Neural cell (in vitro differentiated cells): ENCODE measurements at regions not wholly inside any gene's neighbourhood (a gene's known extent, or its start where the extent isn't known, plus 50 kb on each side); places are given as distances from the start of the nearest gene placed in this dataset.

Experiments
- H2AFZ ChIP-seq: fragments of 200-600, 300-800 bp; sonication (generic), shearing (Covaris generic); 2 replicates; pipeline ENCODE4 v1.6.0; 2014; ENCODE audit warnings: low read depth, mild to moderate bottlenecking, antibody characterized with exemption, low read length, moderate library complexity
- H3F3A ChIP-seq: fragments of 200-600 bp; shearing (Covaris generic); 2 replicates; pipeline ENCODE4 v1.6.1; 2016; ENCODE audit warnings: mild to moderate bottlenecking, moderate library complexity, mixed read lengths, antibody characterized with exemption, low read length; ENCODE audit not compliant: insufficient read depth, poor library complexity, severe bottlenecking
- H3K27ac ChIP-seq: fragments of 200-600, 300-800 bp; sonication (generic), shearing (Covaris generic); 2 replicates; pipeline ENCODE4 v1.5.1; 2014; ENCODE audit warnings: mild to moderate bottlenecking, low read length, moderate library complexity
- H3K27me3 ChIP-seq: fragments of 300-800, 200-600 bp; sonication (generic), shearing (Covaris generic); 2 replicates; pipeline ENCODE4 v1.6.0; 2014; ENCODE audit warnings: mild to moderate bottlenecking, low read depth, low read length, moderate library complexity; ENCODE audit not compliant: insufficient read depth
- H3K36me3 ChIP-seq: fragments of 300-800, 200-600 bp; sonication (generic), shearing (Covaris generic); 2 replicates; pipeline ENCODE4 v1.5.1; 2014; ENCODE audit warnings: mild to moderate bottlenecking, antibody characterized with exemption, low read length, moderate library complexity; ENCODE audit not compliant: insufficient read depth
- H3K4me2 ChIP-seq: fragments of 300-800, 200-600 bp; sonication (generic), shearing (Covaris generic); 2 replicates; pipeline ENCODE4 v1.6.0; 2014; ENCODE audit warnings: mild to moderate bottlenecking, low read length
- H3K4me3 ChIP-seq: fragments of 300-800, 200-600 bp; sonication (generic), shearing (Covaris generic); 2 replicates; pipeline ENCODE4 v1.5.1; 2014; ENCODE audit warnings: mild to moderate bottlenecking, low read length, moderate library complexity
- H3K79me2 ChIP-seq: fragments of 200-600 bp; shearing (Covaris generic); replicated peaks from 2 replicates; pipeline ENCODE4 v1.6.0; 2014; ENCODE audit warnings: mild to moderate bottlenecking, low read length, moderate library complexity; ENCODE audit not compliant: insufficient read depth
- H3K9ac ChIP-seq: fragments of 300-800, 200-600 bp; sonication (generic), shearing (Covaris generic); 2 replicates; pipeline ENCODE4 v1.6.1; 2016; ENCODE audit warnings: mild to moderate bottlenecking, low read length, mixed read lengths
- H3K9me2 ChIP-seq: fragments of 200-600 bp; shearing (Covaris generic); 2 replicates; pipeline ENCODE4 v1.6.1; 2016; ENCODE audit warnings: mild to moderate bottlenecking, low read length, mixed read lengths; ENCODE audit not compliant: insufficient read depth
- H3K9me3 ChIP-seq: fragments of 200-600, 300-800 bp; sonication (generic), shearing (Covaris generic); 2 replicates; pipeline ENCODE4 v1.6.1; 2016; ENCODE audit warnings: mild to moderate bottlenecking, mixed run types, low read length, moderate library complexity, mixed read lengths
- H4K20me1 ChIP-seq: fragments of 200-600 bp; shearing (Covaris generic); 2 replicates; pipeline ENCODE4 v1.6.1; 2016; ENCODE audit warnings: mild to moderate bottlenecking, mixed run types; ENCODE audit not compliant: insufficient read depth
- EP300 ChIP-seq: fragments of 450-650 bp; conservative IDR thresholded peaks from 2 replicates; pipeline ENCODE4 v1.6.1; 2014; ENCODE audit warnings: antibody characterized with exemption, mild to moderate bottlenecking, moderate library complexity; ENCODE audit not compliant: poor library complexity, severe bottlenecking
- EZH2 ChIP-seq: fragments of 200-600, 300-800 bp; shearing (Covaris generic), sonication (generic); IDR thresholded peaks from 2 replicates; pipeline ENCODE4 v1.6.1; 2014; ENCODE audit warnings: antibody characterized with exemption, low read length, borderline replicate concordance, mild to moderate bottlenecking; ENCODE audit not compliant: insufficient read depth, poor library complexity, severe bottlenecking
- MXI1 ChIP-seq: fragments of 450-650 bp; conservative IDR thresholded peaks from 2 replicates; pipeline ENCODE4 v1.6.1; 2014; ENCODE audit warnings: antibody characterized with exemption, mild to moderate bottlenecking; ENCODE audit not compliant: poor library complexity, severe bottlenecking
- POLR2AphosphoS5 ChIP-seq: IDR thresholded peaks from 2 replicates; pipeline ENCODE4 v1.6.1; 2012
- RAD21 ChIP-seq: fragments of 450-650 bp; conservative IDR thresholded peaks from 2 replicates; pipeline ENCODE4 v1.6.1; 2014; ENCODE audit warnings: antibody characterized with exemption, mild to moderate bottlenecking, moderate library complexity
- SMC3 ChIP-seq: fragments of 450-650 bp; conservative IDR thresholded peaks from 2 replicates; pipeline ENCODE4 v1.6.1; 2014; ENCODE audit warnings: antibody characterized with exemption, mild to moderate bottlenecking, moderate library complexity; ENCODE audit not compliant: poor library complexity
- TAF1 ChIP-seq: IDR thresholded peaks from 2 replicates; pipeline ENCODE4 v1.6.1; 2012; ENCODE audit warnings: low read depth
- TF ChIP-seq, protein P1 (sequence below): fragments of 450-650 bp; IDR thresholded peaks from 2 replicates; pipeline ENCODE4 v1.5.1; 2014; ENCODE audit warnings: antibody characterized with exemption, mild to moderate bottlenecking, moderate library complexity; ENCODE audit not compliant: poor library complexity, severe bottlenecking
- TF ChIP-seq, protein P2 (sequence below): IDR thresholded peaks from 2 replicates; pipeline ENCODE4 v1.6.1; 2012; ENCODE audit warnings: borderline replicate concordance

DNA sequence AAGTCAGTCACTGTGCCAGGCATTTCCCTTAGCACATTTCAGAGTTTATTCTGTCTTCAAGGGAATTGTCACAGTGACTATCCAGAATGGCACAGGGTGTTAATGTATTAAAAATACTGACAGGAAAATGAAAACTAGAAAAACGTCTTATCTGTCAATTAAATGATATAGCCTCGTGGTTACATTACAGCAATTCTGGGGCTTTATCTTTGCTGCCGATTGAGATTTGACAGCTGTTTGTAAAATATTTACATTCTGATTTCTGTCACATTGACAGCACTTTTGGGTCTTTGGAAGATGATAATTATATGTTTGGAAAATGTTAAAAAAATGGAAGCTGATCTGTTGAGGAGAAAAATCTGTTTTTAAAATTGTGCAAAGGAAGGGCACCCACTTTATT lies 250.0 kb downstream of the CHRM3 start:
- no peaks in the 10 kb centered on the region for H3K27me3 ChIP-seq
- no peaks in the 10 kb centered on the region for H3F3A ChIP-seq
- no peaks in the 10 kb centered on the region for H3K36me3 ChIP-seq
- no peaks in the 10 kb centered on the region for H3K9me2 ChIP-seq
- H3K79me2 ChIP-seq = no peaks in the 10 kb centered on the region
- no peak overlapping the region for H3K4me3 ChIP-seq
- H3K27ac ChIP-seq = no peak overlapping the region
- H3K9me3 ChIP-seq = no peaks in the 10 kb centered on the region
- no peak overlapping the region for H2AFZ ChIP-seq
- TF ChIP-seq POLR2AphosphoS5 (peak; percentile 68), EP300 (peak; percentile 86)
- TF ChIP-seq, protein P1, sequence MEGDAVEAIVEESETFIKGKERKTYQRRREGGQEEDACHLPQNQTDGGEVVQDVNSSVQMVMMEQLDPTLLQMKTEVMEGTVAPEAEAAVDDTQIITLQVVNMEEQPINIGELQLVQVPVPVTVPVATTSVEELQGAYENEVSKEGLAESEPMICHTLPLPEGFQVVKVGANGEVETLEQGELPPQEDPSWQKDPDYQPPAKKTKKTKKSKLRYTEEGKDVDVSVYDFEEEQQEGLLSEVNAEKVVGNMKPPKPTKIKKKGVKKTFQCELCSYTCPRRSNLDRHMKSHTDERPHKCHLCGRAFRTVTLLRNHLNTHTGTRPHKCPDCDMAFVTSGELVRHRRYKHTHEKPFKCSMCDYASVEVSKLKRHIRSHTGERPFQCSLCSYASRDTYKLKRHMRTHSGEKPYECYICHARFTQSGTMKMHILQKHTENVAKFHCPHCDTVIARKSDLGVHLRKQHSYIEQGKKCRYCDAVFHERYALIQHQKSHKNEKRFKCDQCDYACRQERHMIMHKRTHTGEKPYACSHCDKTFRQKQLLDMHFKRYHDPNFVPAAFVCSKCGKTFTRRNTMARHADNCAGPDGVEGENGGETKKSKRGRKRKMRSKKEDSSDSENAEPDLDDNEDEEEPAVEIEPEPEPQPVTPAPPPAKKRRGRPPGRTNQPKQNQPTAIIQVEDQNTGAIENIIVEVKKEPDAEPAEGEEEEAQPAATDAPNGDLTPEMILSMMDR = no peak
- no peak overlapping the region for H3K4me2 ChIP-seq
- H3K9ac ChIP-seq = no peak overlapping the region
- H4K20me1 ChIP-seq = no peaks in the 10 kb centered on the region

DNA sequence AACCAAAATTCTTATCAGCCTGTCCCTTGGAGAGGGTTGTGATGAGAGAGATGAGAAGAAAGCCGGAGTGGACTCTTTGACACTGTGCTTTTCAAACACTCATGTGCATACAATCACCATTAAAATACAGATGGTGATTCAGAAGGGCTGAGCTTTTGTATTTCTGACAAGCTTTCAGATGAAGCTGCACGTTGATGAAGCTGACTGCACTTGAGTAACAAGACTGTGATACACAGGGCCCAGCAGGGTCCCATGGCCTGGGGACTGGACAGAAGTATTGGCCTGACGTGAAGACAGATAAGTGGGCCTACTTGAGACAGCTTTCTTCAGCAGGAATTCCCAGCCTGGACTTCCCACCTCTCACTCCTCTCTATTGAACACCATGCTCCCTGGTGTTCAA lies 258.2 kb downstream of the CHRM3 start:
- no peaks in the 10 kb centered on the region for H3K79me2 ChIP-seq
- no peaks in the 10 kb centered on the region for H3K36me3 ChIP-seq
- H3K4me3 ChIP-seq = no peak overlapping the region
- no peak overlapping the region for H3K27ac ChIP-seq
- no peaks in the 10 kb centered on the region for H3K27me3 ChIP-seq
- no peak overlapping the region for H3K9ac ChIP-seq
- H3K9me2 ChIP-seq = no peaks in the 10 kb centered on the region
- H3K4me2 ChIP-seq = no peak overlapping the region
- H3F3A ChIP-seq = no peaks in the 10 kb centered on the region
- TF ChIP-seq EP300 (no peak), EZH2 (no peak), MXI1 (no peak), TAF1 (no peak), SMC3 (no peak), POLR2AphosphoS5 (no peak), RAD21 (no peak)
- TF ChIP-seq, protein P1 = no peak
- TF ChIP-seq, protein P2, sequence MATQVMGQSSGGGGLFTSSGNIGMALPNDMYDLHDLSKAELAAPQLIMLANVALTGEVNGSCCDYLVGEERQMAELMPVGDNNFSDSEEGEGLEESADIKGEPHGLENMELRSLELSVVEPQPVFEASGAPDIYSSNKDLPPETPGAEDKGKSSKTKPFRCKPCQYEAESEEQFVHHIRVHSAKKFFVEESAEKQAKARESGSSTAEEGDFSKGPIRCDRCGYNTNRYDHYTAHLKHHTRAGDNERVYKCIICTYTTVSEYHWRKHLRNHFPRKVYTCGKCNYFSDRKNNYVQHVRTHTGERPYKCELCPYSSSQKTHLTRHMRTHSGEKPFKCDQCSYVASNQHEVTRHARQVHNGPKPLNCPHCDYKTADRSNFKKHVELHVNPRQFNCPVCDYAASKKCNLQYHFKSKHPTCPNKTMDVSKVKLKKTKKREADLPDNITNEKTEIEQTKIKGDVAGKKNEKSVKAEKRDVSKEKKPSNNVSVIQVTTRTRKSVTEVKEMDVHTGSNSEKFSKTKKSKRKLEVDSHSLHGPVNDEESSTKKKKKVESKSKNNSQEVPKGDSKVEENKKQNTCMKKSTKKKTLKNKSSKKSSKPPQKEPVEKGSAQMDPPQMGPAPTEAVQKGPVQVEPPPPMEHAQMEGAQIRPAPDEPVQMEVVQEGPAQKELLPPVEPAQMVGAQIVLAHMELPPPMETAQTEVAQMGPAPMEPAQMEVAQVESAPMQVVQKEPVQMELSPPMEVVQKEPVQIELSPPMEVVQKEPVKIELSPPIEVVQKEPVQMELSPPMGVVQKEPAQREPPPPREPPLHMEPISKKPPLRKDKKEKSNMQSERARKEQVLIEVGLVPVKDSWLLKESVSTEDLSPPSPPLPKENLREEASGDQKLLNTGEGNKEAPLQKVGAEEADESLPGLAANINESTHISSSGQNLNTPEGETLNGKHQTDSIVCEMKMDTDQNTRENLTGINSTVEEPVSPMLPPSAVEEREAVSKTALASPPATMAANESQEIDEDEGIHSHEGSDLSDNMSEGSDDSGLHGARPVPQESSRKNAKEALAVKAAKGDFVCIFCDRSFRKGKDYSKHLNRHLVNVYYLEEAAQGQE = no peak
- no peaks in the 10 kb centered on the region for H3K9me3 ChIP-seq
- no peak overlapping the region for H2AFZ ChIP-seq
- H4K20me1 ChIP-seq = no peaks in the 10 kb centered on the region
